ENCODE measurements at regions not wholly inside any gene's neighbourhood (a gene's known extent, or its start where the extent isn't known, plus 50 kb on each side); places are given as distances from the start of the nearest gene placed in this dataset.

DNA sequence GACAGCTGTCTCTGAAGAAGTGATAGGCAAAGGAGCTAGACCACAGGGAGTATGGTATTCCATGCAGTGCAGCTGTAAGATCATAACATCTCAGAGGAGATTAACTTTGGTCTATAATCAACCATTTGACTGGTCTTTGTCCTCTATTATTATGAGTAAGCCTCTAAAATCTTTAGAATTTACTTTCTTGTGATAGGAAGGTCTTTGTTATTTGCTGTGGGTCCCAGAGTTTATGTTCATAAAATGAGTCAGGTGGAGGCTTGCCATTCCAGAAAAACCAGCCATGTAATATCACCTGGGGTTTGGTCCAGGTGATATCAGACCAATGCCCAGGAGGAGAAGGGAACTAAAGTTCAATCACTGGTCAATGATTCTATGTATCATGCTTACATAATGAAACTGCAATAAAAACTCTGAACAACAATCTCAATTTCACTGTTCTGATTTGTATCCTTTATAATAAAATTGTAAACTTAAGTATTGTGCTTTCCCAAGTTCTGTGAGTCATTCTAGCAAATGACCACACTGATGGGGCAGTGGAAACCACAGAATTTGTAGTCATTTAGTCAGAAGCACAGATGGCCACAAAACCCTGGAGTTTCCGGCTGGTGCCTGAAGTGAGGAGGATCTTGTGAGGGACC is 239.6 kb upstream of the TRAM1L1 start:
- TF ChIP-seq TCF4 (CRISPR knock-in tag; IDR thresholded peaks at IDR 0.05; ENCODE audit: borderline replicate concordance) (no peak), ESRRG (CRISPR knock-in tag; IDR thresholded peaks at IDR 0.05) (no peak), ZNF8 (CRISPR knock-in tag; IDR thresholded peaks at IDR 0.05) (no peak), ZNF70 (CRISPR knock-in tag; IDR thresholded peaks at IDR 0.05) (no peak), ZFP3 (CRISPR knock-in tag; IDR thresholded peaks at IDR 0.05) (no peak), OSR1 (CRISPR knock-in tag; IDR thresholded peaks at IDR 0.05) (no peak), CSDC2 (CRISPR knock-in tag; IDR thresholded peaks at IDR 0.05) (no peak), RARB (CRISPR knock-in tag; IDR thresholded peaks at IDR 0.05) (no peak), ZNF565 (CRISPR knock-in tag; conservative IDR thresholded peaks at IDR 0.05; ENCODE audit: low read depth) (no peak), GLIS3 (CRISPR knock-in tag; IDR thresholded peaks at IDR 0.05) (no peak), TOX (CRISPR knock-in tag; IDR thresholded peaks at IDR 0.05; ENCODE audit: borderline replicate concordance) (no peak), ZC3H10 (CRISPR knock-in tag; IDR thresholded peaks at IDR 0.05) (no peak), ZFP30 (CRISPR knock-in tag; IDR thresholded peaks at IDR 0.05) (no peak), BACH2 (CRISPR knock-in tag; IDR thresholded peaks at IDR 0.05; ENCODE audit: borderline replicate concordance) (no peak), PPARA (CRISPR knock-in tag; IDR thresholded peaks at IDR 0.05; ENCODE audit: borderline replicate concordance) (no peak), ISL1 (CRISPR knock-in tag; IDR thresholded peaks at IDR 0.05) (no peak)
- TF ChIP-seq, protein P1, sequence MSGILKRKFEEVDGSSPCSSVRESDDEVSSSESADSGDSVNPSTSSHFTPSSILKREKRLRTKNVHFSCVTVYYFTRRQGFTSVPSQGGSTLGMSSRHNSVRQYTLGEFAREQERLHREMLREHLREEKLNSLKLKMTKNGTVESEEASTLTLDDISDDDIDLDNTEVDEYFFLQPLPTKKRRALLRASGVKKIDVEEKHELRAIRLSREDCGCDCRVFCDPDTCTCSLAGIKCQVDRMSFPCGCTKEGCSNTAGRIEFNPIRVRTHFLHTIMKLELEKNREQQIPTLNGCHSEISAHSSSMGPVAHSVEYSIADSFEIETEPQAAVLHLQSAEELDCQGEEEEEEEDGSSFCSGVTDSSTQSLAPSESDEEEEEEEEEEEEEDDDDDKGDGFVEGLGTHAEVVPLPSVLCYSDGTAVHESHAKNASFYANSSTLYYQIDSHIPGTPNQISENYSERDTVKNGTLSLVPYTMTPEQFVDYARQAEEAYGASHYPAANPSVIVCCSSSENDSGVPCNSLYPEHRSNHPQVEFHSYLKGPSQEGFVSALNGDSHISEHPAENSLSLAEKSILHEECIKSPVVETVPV (CRISPR knock-in tag; IDR thresholded peaks at IDR 0.05), result no peak
- TF ChIP-seq, protein P2, sequence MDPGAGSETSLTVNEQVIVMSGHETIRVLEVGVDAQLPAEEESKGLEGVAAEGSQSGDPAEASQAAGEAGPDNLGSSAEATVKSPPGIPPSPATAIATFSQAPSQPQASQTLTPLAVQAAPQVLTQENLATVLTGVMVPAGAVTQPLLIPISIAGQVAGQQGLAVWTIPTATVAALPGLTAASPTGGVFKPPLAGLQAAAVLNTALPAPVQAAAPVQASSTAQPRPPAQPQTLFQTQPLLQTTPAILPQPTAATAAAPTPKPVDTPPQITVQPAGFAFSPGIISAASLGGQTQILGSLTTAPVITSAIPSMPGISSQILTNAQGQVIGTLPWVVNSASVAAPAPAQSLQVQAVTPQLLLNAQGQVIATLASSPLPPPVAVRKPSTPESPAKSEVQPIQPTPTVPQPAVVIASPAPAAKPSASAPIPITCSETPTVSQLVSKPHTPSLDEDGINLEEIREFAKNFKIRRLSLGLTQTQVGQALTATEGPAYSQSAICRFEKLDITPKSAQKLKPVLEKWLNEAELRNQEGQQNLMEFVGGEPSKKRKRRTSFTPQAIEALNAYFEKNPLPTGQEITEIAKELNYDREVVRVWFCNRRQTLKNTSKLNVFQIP (CRISPR knock-in tag; IDR thresholded peaks at IDR 0.05; ENCODE audit: borderline replicate concordance, low read depth), result no peak
- TF ChIP-seq, protein P3, sequence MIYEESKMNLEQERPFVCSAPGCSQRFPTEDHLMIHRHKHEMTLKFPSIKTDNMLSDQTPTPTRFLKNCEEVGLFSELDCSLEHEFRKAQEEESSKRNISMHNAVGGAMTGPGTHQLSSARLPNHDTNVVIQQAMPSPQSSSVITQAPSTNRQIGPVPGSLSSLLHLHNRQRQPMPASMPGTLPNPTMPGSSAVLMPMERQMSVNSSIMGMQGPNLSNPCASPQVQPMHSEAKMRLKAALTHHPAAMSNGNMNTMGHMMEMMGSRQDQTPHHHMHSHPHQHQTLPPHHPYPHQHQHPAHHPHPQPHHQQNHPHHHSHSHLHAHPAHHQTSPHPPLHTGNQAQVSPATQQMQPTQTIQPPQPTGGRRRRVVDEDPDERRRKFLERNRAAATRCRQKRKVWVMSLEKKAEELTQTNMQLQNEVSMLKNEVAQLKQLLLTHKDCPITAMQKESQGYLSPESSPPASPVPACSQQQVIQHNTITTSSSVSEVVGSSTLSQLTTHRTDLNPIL (CRISPR knock-in tag; IDR thresholded peaks at IDR 0.05; ENCODE audit: low read depth), result no peak
- no peak for ATAC-seq

DNA sequence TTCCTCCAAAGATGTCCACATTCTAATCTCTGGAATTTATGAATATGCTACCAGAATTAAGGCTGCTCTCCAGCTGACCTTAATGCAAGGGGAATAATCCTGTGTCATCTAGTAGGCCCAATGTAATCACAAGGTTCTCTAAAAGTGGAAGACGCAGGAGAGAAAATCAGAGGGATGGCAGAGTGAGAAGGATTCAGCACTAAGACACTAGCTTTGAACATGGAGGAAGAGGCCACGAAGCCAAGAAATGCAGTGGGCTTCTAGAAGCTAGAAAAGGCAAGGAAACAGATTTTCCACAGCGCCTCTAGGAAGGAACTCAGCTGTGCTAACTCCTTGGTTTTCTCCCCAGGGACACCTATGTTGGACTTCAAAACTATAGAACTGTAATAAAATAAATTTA is 240.7 kb upstream of the TRAM1L1 start:
- TF ChIP-seq ARNTL (CRISPR knock-in tag; IDR thresholded peaks at IDR 0.05; ENCODE audit: borderline replicate concordance, low read depth) (no peak), ZFP3 (CRISPR knock-in tag; IDR thresholded peaks at IDR 0.05) (no peak), TOX (CRISPR knock-in tag; IDR thresholded peaks at IDR 0.05; ENCODE audit: borderline replicate concordance) (no peak), ZNF70 (CRISPR knock-in tag; IDR thresholded peaks at IDR 0.05) (no peak), SNAI2 (CRISPR knock-in tag; IDR thresholded peaks at IDR 0.05) (no peak)
- TF ChIP-seq, protein P3 (CRISPR knock-in tag; IDR thresholded peaks at IDR 0.05; ENCODE audit: low read depth), result no peak
- TF ChIP-seq, protein P4, sequence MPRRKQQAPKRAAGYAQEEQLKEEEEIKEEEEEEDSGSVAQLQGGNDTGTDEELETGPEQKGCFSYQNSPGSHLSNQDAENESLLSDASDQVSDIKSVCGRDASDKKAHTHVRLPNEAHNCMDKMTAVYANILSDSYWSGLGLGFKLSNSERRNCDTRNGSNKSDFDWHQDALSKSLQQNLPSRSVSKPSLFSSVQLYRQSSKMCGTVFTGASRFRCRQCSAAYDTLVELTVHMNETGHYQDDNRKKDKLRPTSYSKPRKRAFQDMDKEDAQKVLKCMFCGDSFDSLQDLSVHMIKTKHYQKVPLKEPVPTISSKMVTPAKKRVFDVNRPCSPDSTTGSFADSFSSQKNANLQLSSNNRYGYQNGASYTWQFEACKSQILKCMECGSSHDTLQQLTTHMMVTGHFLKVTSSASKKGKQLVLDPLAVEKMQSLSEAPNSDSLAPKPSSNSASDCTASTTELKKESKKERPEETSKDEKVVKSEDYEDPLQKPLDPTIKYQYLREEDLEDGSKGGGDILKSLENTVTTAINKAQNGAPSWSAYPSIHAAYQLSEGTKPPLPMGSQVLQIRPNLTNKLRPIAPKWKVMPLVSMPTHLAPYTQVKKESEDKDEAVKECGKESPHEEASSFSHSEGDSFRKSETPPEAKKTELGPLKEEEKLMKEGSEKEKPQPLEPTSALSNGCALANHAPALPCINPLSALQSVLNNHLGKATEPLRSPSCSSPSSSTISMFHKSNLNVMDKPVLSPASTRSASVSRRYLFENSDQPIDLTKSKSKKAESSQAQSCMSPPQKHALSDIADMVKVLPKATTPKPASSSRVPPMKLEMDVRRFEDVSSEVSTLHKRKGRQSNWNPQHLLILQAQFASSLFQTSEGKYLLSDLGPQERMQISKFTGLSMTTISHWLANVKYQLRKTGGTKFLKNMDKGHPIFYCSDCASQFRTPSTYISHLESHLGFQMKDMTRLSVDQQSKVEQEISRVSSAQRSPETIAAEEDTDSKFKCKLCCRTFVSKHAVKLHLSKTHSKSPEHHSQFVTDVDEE (CRISPR knock-in tag; IDR thresholded peaks at IDR 0.05), result no peak
- ATAC-seq, result no peak

DNA sequence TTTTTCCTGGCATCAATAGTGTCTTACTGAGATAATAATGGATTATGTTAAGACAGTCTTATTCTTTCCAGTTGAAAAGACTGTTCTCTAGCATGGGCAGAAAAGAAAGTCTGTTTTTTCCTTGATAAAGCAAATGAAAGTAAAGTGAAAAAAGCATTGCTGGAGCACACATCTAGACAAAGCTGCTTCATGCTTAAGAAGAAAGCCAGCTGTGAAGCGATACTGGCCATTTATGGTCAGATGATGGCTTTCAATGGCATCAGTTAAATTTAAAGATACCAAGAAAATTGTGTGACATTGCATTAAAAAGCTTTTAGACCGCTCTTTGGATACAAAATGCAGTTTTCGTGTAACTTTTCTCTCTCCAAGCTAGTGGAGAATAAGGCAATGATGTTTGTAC is 242.1 kb upstream of the TRAM1L1 start:
- no peak for ATAC-seq
- TF ChIP-seq ZNF8 (CRISPR knock-in tag; IDR thresholded peaks at IDR 0.05) (no peak), ZFP30 (CRISPR knock-in tag; IDR thresholded peaks at IDR 0.05) (no peak), TCF4 (CRISPR knock-in tag; IDR thresholded peaks at IDR 0.05; ENCODE audit: borderline replicate concordance) (no peak), CSDC2 (CRISPR knock-in tag; IDR thresholded peaks at IDR 0.05) (no peak), SNAI2 (CRISPR knock-in tag; IDR thresholded peaks at IDR 0.05) (no peak), ARNTL (CRISPR knock-in tag; IDR thresholded peaks at IDR 0.05; ENCODE audit: borderline replicate concordance, low read depth) (no peak), ZFP3 (CRISPR knock-in tag; IDR thresholded peaks at IDR 0.05) (no peak)
- TF ChIP-seq, protein P5, sequence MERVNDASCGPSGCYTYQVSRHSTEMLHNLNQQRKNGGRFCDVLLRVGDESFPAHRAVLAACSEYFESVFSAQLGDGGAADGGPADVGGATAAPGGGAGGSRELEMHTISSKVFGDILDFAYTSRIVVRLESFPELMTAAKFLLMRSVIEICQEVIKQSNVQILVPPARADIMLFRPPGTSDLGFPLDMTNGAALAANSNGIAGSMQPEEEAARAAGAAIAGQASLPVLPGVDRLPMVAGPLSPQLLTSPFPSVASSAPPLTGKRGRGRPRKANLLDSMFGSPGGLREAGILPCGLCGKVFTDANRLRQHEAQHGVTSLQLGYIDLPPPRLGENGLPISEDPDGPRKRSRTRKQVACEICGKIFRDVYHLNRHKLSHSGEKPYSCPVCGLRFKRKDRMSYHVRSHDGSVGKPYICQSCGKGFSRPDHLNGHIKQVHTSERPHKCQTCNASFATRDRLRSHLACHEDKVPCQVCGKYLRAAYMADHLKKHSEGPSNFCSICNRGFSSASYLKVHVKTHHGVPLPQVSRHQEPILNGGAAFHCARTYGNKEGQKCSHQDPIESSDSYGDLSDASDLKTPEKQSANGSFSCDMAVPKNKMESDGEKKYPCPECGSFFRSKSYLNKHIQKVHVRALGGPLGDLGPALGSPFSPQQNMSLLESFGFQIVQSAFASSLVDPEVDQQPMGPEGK (CRISPR knock-in tag; IDR thresholded peaks at IDR 0.05; ENCODE audit: borderline replicate concordance), result no peak
- TF ChIP-seq, protein P2 (CRISPR knock-in tag; IDR thresholded peaks at IDR 0.05; ENCODE audit: borderline replicate concordance, low read depth), result no peak
